ENCODE measurements at regions not wholly inside any gene's neighbourhood (a gene's known extent, or its start where the extent isn't known, plus 50 kb on each side); places are given as distances from the start of the nearest gene placed in this dataset.

GRCh38 chr12:74456431-74456830, 81.2 kb upstream of the ATXN7L3B start:
- Histone ChIP-seq H3K9ac (ENCODE audit: low read depth, low read length, poor library complexity, severe bottlenecking) (no peak overlapping the region), H3K79me2 (ENCODE audit: insufficient read depth, low read length) (no peaks in the 10 kb centered on the region), H3K27me3 (ENCODE audit: insufficient read depth, low read length, poor library complexity, severe bottlenecking) (no peaks in the 10 kb centered on the region), H3K4me1 (ENCODE audit: insufficient read depth, low read length, poor library complexity, severe bottlenecking) (no peaks in the 10 kb centered on the region), H3K36me3 (ENCODE audit: insufficient read depth, low read length) (no peaks in the 10 kb centered on the region), H3K4me3 (ENCODE audit: low read length, poor library complexity, severe bottlenecking) (no peak overlapping the region), H2AFZ (ENCODE audit: low read length) (no peak overlapping the region; the same call in 1 of the 2 replicates), H3K9me2 (replicated peaks; ENCODE audit: low read depth, low read length) (no peaks in the 10 kb centered on the region), H3K4me2 (ENCODE audit: low read depth, low read length, poor library complexity, severe bottlenecking) (no peak overlapping the region), H3K9me3 (ENCODE audit: insufficient read depth, low read depth, low read length) (no peaks in the 10 kb centered on the region), H4K20me1 (ENCODE audit: insufficient read depth, low read length, poor library complexity, severe bottlenecking) (no peaks in the 10 kb centered on the region), H3F3A (ENCODE audit: low read depth) (no peaks in the 10 kb centered on the region)
- TF ChIP-seq EZH2phosphoT487 (IDR thresholded peaks at IDR 0.05; ENCODE audit: borderline replicate concordance): no peak
- TF ChIP-seq CTCF (conservative IDR thresholded peaks at IDR 0.05; ENCODE audit: low read length): no peak

GRCh38 chr12:74468401-74468800, 69.2 kb upstream of the ATXN7L3B start:
- no peaks in the 10 kb centered on the region for H3K4me1 ChIP-seq (ENCODE audit: insufficient read depth, low read length, poor library complexity, severe bottlenecking)
- no peaks in the 10 kb centered on the region for H4K20me1 ChIP-seq (ENCODE audit: insufficient read depth, low read length, poor library complexity, severe bottlenecking)
- no peak overlapping the region for H3K4me3 ChIP-seq (ENCODE audit: low read length, poor library complexity, severe bottlenecking)
- H2AFZ ChIP-seq (ENCODE audit: low read length): no peak overlapping the region
- no peak overlapping the region for H3K9ac ChIP-seq (ENCODE audit: low read depth, low read length, poor library complexity, severe bottlenecking)
- no peaks in the 10 kb centered on the region for H3K36me3 ChIP-seq (ENCODE audit: insufficient read depth, low read length)
- no peaks in the 10 kb centered on the region for H3K9me2 ChIP-seq (replicated peaks; ENCODE audit: low read depth, low read length)
- H3K79me2 ChIP-seq (ENCODE audit: insufficient read depth, low read length): no peaks in the 10 kb centered on the region
- no peak for TF ChIP-seq EZH2phosphoT487 (IDR thresholded peaks at IDR 0.05; ENCODE audit: borderline replicate concordance)
- no peak for TF ChIP-seq CTCF (conservative IDR thresholded peaks at IDR 0.05; ENCODE audit: low read length)
- H3K9me3 ChIP-seq (ENCODE audit: insufficient read depth, low read depth, low read length): no peaks in the 10 kb centered on the region
- no peaks in the 10 kb centered on the region for H3K27me3 ChIP-seq (ENCODE audit: insufficient read depth, low read length, poor library complexity, severe bottlenecking)
- H3K4me2 ChIP-seq (ENCODE audit: low read depth, low read length, poor library complexity, severe bottlenecking): no peak overlapping the region
- no peaks in the 10 kb centered on the region for H3F3A ChIP-seq (ENCODE audit: low read depth)

GRCh38 chr12:74476234-74476633, 61.4 kb upstream of the ATXN7L3B start:
- Histone ChIP-seq H3K4me3 (ENCODE audit: low read length, poor library complexity, severe bottlenecking) (no peak overlapping the region), H3K79me2 (ENCODE audit: insufficient read depth, low read length) (no peaks in the 10 kb centered on the region), H3K9me3 (ENCODE audit: insufficient read depth, low read depth, low read length) (no peaks in the 10 kb centered on the region), H4K20me1 (ENCODE audit: insufficient read depth, low read length, poor library complexity, severe bottlenecking) (no peaks in the 10 kb centered on the region), H3K4me2 (ENCODE audit: low read depth, low read length, poor library complexity, severe bottlenecking) (no peak overlapping the region), H3K9ac (ENCODE audit: low read depth, low read length, poor library complexity, severe bottlenecking) (no peak overlapping the region), H3K4me1 (ENCODE audit: insufficient read depth, low read length, poor library complexity, severe bottlenecking) (no peaks in the 10 kb centered on the region), H3K27me3 (ENCODE audit: insufficient read depth, low read length, poor library complexity, severe bottlenecking) (no peaks in the 10 kb centered on the region), H3F3A (ENCODE audit: low read depth) (no peaks in the 10 kb centered on the region), H3K9me2 (replicated peaks; ENCODE audit: low read depth, low read length) (no peaks in the 10 kb centered on the region), H3K36me3 (ENCODE audit: insufficient read depth, low read length) (no peaks in the 10 kb centered on the region), H2AFZ (ENCODE audit: low read length) (no peak overlapping the region)
- no peak for TF ChIP-seq CTCF (conservative IDR thresholded peaks at IDR 0.05; ENCODE audit: low read length)
- no peak for TF ChIP-seq EZH2phosphoT487 (IDR thresholded peaks at IDR 0.05; ENCODE audit: borderline replicate concordance)

All from Loucy (cell line).